Neural cell (in vitro differentiated cells): ENCODE measurements at regions not wholly inside any gene's neighbourhood (a gene's known extent, or its start where the extent isn't known, plus 50 kb on each side); places are given as distances from the start of the nearest gene placed in this dataset.

ENCODE experiments used
- H2AFZ ChIP-seq: fragments of 200-600, 300-800 bp; sonication (generic), shearing (Covaris generic); 2 replicates; pipeline ENCODE4 v1.6.0; 2014; ENCODE audit warnings: low read depth, mild to moderate bottlenecking, antibody characterized with exemption, low read length, moderate library complexity
- H3F3A ChIP-seq: fragments of 200-600 bp; shearing (Covaris generic); 2 replicates; pipeline ENCODE4 v1.6.1; 2016; ENCODE audit warnings: mild to moderate bottlenecking, moderate library complexity, mixed read lengths, antibody characterized with exemption, low read length; ENCODE audit not compliant: insufficient read depth, poor library complexity, severe bottlenecking
- H3K27ac ChIP-seq: fragments of 200-600, 300-800 bp; sonication (generic), shearing (Covaris generic); 2 replicates; pipeline ENCODE4 v1.5.1; 2014; ENCODE audit warnings: mild to moderate bottlenecking, low read length, moderate library complexity
- H3K27me3 ChIP-seq: fragments of 300-800, 200-600 bp; sonication (generic), shearing (Covaris generic); 2 replicates; pipeline ENCODE4 v1.6.0; 2014; ENCODE audit warnings: mild to moderate bottlenecking, low read depth, low read length, moderate library complexity; ENCODE audit not compliant: insufficient read depth
- H3K36me3 ChIP-seq: fragments of 300-800, 200-600 bp; sonication (generic), shearing (Covaris generic); 2 replicates; pipeline ENCODE4 v1.5.1; 2014; ENCODE audit warnings: mild to moderate bottlenecking, antibody characterized with exemption, low read length, moderate library complexity; ENCODE audit not compliant: insufficient read depth
- H3K4me2 ChIP-seq: fragments of 300-800, 200-600 bp; sonication (generic), shearing (Covaris generic); 2 replicates; pipeline ENCODE4 v1.6.0; 2014; ENCODE audit warnings: mild to moderate bottlenecking, low read length
- H3K4me3 ChIP-seq: fragments of 300-800, 200-600 bp; sonication (generic), shearing (Covaris generic); 2 replicates; pipeline ENCODE4 v1.5.1; 2014; ENCODE audit warnings: mild to moderate bottlenecking, low read length, moderate library complexity
- H3K79me2 ChIP-seq: fragments of 200-600 bp; shearing (Covaris generic); replicated peaks from 2 replicates; pipeline ENCODE4 v1.6.0; 2014; ENCODE audit warnings: mild to moderate bottlenecking, low read length, moderate library complexity; ENCODE audit not compliant: insufficient read depth
- H3K9ac ChIP-seq: fragments of 300-800, 200-600 bp; sonication (generic), shearing (Covaris generic); 2 replicates; pipeline ENCODE4 v1.6.1; 2016; ENCODE audit warnings: mild to moderate bottlenecking, low read length, mixed read lengths
- H3K9me2 ChIP-seq: fragments of 200-600 bp; shearing (Covaris generic); 2 replicates; pipeline ENCODE4 v1.6.1; 2016; ENCODE audit warnings: mild to moderate bottlenecking, low read length, mixed read lengths; ENCODE audit not compliant: insufficient read depth
- H3K9me3 ChIP-seq: fragments of 200-600, 300-800 bp; sonication (generic), shearing (Covaris generic); 2 replicates; pipeline ENCODE4 v1.6.1; 2016; ENCODE audit warnings: mild to moderate bottlenecking, mixed run types, low read length, moderate library complexity, mixed read lengths
- H4K20me1 ChIP-seq: fragments of 200-600 bp; shearing (Covaris generic); 2 replicates; pipeline ENCODE4 v1.6.1; 2016; ENCODE audit warnings: mild to moderate bottlenecking, mixed run types; ENCODE audit not compliant: insufficient read depth
- EP300 ChIP-seq: fragments of 450-650 bp; conservative IDR thresholded peaks from 2 replicates; pipeline ENCODE4 v1.6.1; 2014; ENCODE audit warnings: antibody characterized with exemption, mild to moderate bottlenecking, moderate library complexity; ENCODE audit not compliant: poor library complexity, severe bottlenecking
- EZH2 ChIP-seq: fragments of 200-600, 300-800 bp; shearing (Covaris generic), sonication (generic); IDR thresholded peaks from 2 replicates; pipeline ENCODE4 v1.6.1; 2014; ENCODE audit warnings: antibody characterized with exemption, low read length, borderline replicate concordance, mild to moderate bottlenecking; ENCODE audit not compliant: insufficient read depth, poor library complexity, severe bottlenecking
- MXI1 ChIP-seq: fragments of 450-650 bp; conservative IDR thresholded peaks from 2 replicates; pipeline ENCODE4 v1.6.1; 2014; ENCODE audit warnings: antibody characterized with exemption, mild to moderate bottlenecking; ENCODE audit not compliant: poor library complexity, severe bottlenecking
- POLR2AphosphoS5 ChIP-seq: IDR thresholded peaks from 2 replicates; pipeline ENCODE4 v1.6.1; 2012
- RAD21 ChIP-seq: fragments of 450-650 bp; conservative IDR thresholded peaks from 2 replicates; pipeline ENCODE4 v1.6.1; 2014; ENCODE audit warnings: antibody characterized with exemption, mild to moderate bottlenecking, moderate library complexity
- SMC3 ChIP-seq: fragments of 450-650 bp; conservative IDR thresholded peaks from 2 replicates; pipeline ENCODE4 v1.6.1; 2014; ENCODE audit warnings: antibody characterized with exemption, mild to moderate bottlenecking, moderate library complexity; ENCODE audit not compliant: poor library complexity
- TAF1 ChIP-seq: IDR thresholded peaks from 2 replicates; pipeline ENCODE4 v1.6.1; 2012; ENCODE audit warnings: low read depth
- TF ChIP-seq, protein P1 (sequence below): IDR thresholded peaks from 2 replicates; pipeline ENCODE4 v1.6.1; 2012; ENCODE audit warnings: borderline replicate concordance
- TF ChIP-seq, protein P2 (sequence below): fragments of 450-650 bp; IDR thresholded peaks from 2 replicates; pipeline ENCODE4 v1.5.1; 2014; ENCODE audit warnings: antibody characterized with exemption, mild to moderate bottlenecking, moderate library complexity; ENCODE audit not compliant: poor library complexity, severe bottlenecking

DNA sequence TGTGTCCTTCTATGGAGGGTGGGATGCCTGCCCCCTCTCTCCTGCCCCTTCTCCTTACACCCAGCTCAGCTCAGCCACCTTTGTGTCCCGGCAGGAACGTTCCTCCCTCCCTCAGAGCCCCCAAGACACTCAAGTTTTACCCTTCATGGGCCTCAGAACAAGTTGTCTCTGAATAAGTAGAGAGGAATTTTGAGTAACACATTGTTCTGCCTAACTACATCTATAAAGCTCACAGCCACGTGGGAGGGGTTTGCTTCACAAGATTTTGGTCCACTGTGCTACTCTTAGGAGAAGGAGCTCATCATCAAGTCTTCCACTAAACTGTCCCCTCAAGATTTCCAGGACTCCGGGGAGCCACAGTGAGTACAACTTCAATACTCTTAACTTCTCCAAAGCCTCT, 51.6 kb upstream of the ZNF32 start:
- Histone ChIP-seq H4K20me1 (no peaks in the 10 kb centered on the region), H3K36me3 (no peaks in the 10 kb centered on the region), H2AFZ (no peak overlapping the region), H3K4me3 (no peak overlapping the region), H3F3A (no peaks in the 10 kb centered on the region), H3K27me3 (no peaks in the 10 kb centered on the region), H3K27ac (no peak overlapping the region), H3K9me3 (no peaks in the 10 kb centered on the region), H3K9ac (no peak overlapping the region), H3K9me2 (no peaks in the 10 kb centered on the region), H3K4me2 (no peak overlapping the region), H3K79me2 (no peaks in the 10 kb centered on the region)
- no peak for TF ChIP-seq EP300
- TF ChIP-seq SMC3, result no peak
- no peak for TF ChIP-seq MXI1
- TF ChIP-seq TAF1, result no peak
- no peak for TF ChIP-seq EZH2
- TF ChIP-seq, protein P1, sequence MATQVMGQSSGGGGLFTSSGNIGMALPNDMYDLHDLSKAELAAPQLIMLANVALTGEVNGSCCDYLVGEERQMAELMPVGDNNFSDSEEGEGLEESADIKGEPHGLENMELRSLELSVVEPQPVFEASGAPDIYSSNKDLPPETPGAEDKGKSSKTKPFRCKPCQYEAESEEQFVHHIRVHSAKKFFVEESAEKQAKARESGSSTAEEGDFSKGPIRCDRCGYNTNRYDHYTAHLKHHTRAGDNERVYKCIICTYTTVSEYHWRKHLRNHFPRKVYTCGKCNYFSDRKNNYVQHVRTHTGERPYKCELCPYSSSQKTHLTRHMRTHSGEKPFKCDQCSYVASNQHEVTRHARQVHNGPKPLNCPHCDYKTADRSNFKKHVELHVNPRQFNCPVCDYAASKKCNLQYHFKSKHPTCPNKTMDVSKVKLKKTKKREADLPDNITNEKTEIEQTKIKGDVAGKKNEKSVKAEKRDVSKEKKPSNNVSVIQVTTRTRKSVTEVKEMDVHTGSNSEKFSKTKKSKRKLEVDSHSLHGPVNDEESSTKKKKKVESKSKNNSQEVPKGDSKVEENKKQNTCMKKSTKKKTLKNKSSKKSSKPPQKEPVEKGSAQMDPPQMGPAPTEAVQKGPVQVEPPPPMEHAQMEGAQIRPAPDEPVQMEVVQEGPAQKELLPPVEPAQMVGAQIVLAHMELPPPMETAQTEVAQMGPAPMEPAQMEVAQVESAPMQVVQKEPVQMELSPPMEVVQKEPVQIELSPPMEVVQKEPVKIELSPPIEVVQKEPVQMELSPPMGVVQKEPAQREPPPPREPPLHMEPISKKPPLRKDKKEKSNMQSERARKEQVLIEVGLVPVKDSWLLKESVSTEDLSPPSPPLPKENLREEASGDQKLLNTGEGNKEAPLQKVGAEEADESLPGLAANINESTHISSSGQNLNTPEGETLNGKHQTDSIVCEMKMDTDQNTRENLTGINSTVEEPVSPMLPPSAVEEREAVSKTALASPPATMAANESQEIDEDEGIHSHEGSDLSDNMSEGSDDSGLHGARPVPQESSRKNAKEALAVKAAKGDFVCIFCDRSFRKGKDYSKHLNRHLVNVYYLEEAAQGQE, result no peak
- no peak for TF ChIP-seq POLR2AphosphoS5
- TF ChIP-seq, protein P2, sequence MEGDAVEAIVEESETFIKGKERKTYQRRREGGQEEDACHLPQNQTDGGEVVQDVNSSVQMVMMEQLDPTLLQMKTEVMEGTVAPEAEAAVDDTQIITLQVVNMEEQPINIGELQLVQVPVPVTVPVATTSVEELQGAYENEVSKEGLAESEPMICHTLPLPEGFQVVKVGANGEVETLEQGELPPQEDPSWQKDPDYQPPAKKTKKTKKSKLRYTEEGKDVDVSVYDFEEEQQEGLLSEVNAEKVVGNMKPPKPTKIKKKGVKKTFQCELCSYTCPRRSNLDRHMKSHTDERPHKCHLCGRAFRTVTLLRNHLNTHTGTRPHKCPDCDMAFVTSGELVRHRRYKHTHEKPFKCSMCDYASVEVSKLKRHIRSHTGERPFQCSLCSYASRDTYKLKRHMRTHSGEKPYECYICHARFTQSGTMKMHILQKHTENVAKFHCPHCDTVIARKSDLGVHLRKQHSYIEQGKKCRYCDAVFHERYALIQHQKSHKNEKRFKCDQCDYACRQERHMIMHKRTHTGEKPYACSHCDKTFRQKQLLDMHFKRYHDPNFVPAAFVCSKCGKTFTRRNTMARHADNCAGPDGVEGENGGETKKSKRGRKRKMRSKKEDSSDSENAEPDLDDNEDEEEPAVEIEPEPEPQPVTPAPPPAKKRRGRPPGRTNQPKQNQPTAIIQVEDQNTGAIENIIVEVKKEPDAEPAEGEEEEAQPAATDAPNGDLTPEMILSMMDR, result no peak

DNA sequence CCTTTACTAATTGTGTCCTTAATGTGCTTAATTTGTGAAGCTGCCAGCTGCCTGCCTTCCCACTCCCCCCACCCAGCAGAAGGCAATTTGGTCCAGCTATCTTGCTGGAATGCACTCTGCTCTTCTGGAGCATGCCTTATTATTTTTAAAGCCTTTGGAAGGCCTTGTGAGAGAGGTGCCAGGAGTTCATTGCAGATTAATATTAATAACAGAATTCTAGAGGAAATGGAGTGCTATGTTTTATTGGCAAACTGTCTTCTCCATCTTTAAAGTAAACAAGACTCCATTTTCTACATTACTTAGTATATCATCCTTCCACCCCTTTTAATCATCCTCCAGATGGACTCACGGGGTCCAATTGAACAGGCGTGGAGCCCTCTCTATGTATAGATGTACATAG, 50.8 kb upstream of the ZNF32 start:
- no peaks in the 10 kb centered on the region for H3K9me2 ChIP-seq
- no peak overlapping the region for H3K27ac ChIP-seq
- no peaks in the 10 kb centered on the region for H3K36me3 ChIP-seq
- H2AFZ ChIP-seq, result no peak overlapping the region
- no peaks in the 10 kb centered on the region for H4K20me1 ChIP-seq
- no peaks in the 10 kb centered on the region for H3K9me3 ChIP-seq
- no peaks in the 10 kb centered on the region for H3K79me2 ChIP-seq
- H3K4me3 ChIP-seq, result no peak overlapping the region
- no peak overlapping the region for H3K4me2 ChIP-seq
- H3F3A ChIP-seq, result no peaks in the 10 kb centered on the region
- no peak for TF ChIP-seq RAD21
- no peak for TF ChIP-seq MXI1
- TF ChIP-seq, protein P1, result no peak
- TF ChIP-seq SMC3, result no peak
- no peak for TF ChIP-seq EP300
- TF ChIP-seq EZH2, result no peak
- TF ChIP-seq, protein P2, result no peak
- TF ChIP-seq POLR2AphosphoS5, result no peak
- no peak for TF ChIP-seq TAF1
- H3K27me3 ChIP-seq, result no peaks in the 10 kb centered on the region
- no peak overlapping the region for H3K9ac ChIP-seq
